ENCODE measurements at regions not wholly inside any gene's neighbourhood (a gene's known extent, or its start where the extent isn't known, plus 50 kb on each side); places are given as distances from the start of the nearest gene placed in this dataset.
"Not testable (repeated sequence)": the region's sequence is repeated elsewhere in the genome, so short reads cannot be mapped to it uniquely, and the experiment has no call there.

DNA sequence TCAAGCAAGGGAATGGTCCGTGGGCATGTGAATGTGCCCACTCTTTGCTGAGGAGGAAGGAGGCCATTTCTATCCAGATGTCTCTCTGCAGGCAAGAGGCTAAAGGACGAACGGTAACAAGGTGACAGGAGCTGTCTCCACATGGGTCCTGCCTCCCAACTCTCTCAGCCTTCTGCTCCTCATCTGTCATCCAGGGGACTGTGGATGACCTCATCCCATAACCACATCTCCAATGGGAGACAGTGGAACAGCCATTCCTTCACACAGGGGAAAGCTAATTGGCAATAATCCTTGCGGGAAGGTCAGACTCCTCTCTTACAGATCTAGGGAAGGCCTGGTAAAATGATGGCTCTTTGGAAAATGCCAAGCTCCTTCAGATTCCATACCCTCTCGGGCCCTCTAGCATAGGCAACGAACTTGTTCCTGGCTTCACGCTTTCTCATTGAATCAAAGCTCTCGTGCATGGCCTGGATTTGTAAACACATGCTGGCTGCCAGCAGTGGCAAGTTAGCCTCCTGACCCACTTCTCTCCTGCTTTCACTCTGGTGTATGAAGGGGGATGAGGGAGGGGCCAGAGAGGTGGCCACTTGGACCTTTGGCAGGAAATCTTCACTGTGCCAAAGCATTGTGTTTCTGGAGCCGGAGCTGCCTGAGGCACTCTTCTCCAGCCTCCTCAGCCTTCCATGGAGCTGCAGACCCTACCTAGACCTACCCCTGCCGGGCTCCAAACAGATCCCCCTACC, 94.5 kb upstream of the FAM72C start:
- TF ChIP-seq, protein P1, sequence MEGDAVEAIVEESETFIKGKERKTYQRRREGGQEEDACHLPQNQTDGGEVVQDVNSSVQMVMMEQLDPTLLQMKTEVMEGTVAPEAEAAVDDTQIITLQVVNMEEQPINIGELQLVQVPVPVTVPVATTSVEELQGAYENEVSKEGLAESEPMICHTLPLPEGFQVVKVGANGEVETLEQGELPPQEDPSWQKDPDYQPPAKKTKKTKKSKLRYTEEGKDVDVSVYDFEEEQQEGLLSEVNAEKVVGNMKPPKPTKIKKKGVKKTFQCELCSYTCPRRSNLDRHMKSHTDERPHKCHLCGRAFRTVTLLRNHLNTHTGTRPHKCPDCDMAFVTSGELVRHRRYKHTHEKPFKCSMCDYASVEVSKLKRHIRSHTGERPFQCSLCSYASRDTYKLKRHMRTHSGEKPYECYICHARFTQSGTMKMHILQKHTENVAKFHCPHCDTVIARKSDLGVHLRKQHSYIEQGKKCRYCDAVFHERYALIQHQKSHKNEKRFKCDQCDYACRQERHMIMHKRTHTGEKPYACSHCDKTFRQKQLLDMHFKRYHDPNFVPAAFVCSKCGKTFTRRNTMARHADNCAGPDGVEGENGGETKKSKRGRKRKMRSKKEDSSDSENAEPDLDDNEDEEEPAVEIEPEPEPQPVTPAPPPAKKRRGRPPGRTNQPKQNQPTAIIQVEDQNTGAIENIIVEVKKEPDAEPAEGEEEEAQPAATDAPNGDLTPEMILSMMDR (IDR thresholded peaks at IDR 0.05): not testable (repeated sequence)
- TF ChIP-seq EZH2 (IDR thresholded peaks at IDR 0.05; ENCODE audit: borderline replicate concordance, insufficient read depth, low read depth, low read length, poor library complexity, severe bottlenecking): not testable (repeated sequence)

All from B cell (primary cell).